ENCODE measurements at regions not wholly inside any gene's neighbourhood (a gene's known extent, or its start where the extent isn't known, plus 50 kb on each side); places are given as distances from the start of the nearest gene placed in this dataset.

GRCh38 chr21:35850029-35850428 is 210.3 kb downstream of the SETD4 start:
- DNase-seq (ENCODE audit: extremely low read depth, low read depth) = peak; percentile 22
- TF ChIP-seq CTCF (IDR thresholded peaks at IDR 0.05; ENCODE audit: low read depth, low read length, missing control alignments) = no peak
- H3K4me3 ChIP-seq (replicated peaks; ENCODE audit: low read depth, low read length) = no peak overlapping the region

DNA sequence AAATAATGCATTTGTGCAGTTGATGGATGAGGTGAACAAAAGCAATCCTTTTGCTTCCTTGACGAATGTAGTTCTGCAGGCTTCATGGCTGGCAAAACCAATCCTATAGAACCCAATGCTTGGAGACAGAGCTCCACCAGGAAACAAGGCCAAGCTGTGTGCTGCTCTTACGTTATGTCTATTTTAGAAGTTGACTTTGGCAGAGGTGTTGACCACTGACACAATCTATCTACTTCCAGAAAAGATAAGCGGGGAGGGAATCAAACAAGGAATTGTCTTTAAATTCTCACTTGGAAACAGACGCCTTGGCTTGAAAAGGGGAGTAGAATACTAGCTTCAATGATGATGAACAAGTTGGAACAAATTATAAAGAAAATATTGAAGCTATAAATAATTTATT is 211.2 kb downstream of the SETD4 start:
- no peak for DNase-seq (ENCODE audit: extremely low read depth, low read depth)
- H3K4me3 ChIP-seq (replicated peaks; ENCODE audit: low read depth, low read length) = no peak overlapping the region
- TF ChIP-seq CTCF (IDR thresholded peaks at IDR 0.05; ENCODE audit: low read depth, low read length, missing control alignments) = no peak

DNA sequence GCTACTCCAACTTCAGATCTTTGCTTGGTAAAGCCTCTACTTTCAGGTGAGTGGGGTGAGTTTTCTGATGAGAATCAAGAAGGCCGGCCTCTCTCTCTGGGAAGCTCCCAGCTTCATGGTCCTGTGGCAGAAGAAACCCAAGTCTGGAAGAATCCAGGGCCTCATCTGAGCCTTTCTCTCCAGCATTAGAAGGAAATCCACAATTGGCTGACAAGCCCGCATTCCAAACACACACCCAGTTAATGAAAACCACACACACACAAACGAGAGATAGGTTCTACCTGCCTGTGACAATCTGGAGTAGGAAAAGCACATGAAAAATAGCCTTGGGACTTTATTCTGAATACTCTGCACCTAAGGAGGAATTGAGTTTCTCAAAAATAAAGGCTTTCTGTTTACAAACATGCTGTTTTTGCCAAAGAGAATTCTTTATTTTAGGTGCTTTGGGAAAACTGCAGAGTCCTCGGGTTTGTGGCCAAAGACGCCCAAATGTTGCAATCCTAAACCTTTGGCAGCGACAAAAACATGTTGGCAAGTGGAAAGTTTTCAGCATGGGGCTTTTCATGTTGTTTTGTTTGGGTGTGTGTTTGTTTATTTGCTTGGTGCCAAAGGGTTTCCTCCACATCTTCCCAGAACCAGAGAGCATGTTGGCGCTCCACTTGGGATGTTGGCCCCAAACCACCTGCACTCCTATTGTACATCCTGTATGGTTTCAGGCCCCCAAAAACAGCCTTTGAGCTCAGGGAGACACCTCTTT is 216.2 kb downstream of the SETD4 start:
- no peak for DNase-seq (ENCODE audit: extremely low read depth, low read depth)
- TF ChIP-seq CTCF (IDR thresholded peaks at IDR 0.05; ENCODE audit: low read depth, low read length, missing control alignments) = no peak

DNA sequence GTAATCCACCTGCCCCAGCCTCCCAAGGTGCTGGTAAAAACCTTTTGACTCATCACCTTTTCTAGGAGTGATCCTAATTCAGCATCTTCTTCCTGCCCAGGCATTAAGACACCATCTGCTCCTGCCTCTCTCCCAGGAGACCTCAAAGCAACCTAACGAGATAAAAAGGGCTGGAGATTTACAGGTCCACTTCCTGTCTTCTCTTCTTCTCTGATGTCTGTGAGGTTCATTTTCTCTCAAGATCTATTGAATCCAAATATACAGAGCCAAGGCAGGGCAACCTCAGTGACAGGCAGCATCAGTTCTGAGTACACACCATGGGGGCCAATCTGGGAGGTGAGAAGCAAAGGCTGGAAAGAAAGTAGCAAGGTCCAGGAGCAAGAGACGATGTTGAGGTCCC is 219.4 kb downstream of the SETD4 start:
- TF ChIP-seq CTCF (IDR thresholded peaks at IDR 0.05; ENCODE audit: low read depth, low read length, missing control alignments) = no peak
- DNase-seq (ENCODE audit: extremely low read depth, low read depth) = no peak
- H3K4me3 ChIP-seq (replicated peaks; ENCODE audit: low read depth, low read length) = no peak overlapping the region

More for the DNA sequence above, 216.2 kb downstream of the SETD4 start:
- no peak overlapping the region for H3K4me3 ChIP-seq (replicated peaks; ENCODE audit: low read depth, low read length)

DNA sequence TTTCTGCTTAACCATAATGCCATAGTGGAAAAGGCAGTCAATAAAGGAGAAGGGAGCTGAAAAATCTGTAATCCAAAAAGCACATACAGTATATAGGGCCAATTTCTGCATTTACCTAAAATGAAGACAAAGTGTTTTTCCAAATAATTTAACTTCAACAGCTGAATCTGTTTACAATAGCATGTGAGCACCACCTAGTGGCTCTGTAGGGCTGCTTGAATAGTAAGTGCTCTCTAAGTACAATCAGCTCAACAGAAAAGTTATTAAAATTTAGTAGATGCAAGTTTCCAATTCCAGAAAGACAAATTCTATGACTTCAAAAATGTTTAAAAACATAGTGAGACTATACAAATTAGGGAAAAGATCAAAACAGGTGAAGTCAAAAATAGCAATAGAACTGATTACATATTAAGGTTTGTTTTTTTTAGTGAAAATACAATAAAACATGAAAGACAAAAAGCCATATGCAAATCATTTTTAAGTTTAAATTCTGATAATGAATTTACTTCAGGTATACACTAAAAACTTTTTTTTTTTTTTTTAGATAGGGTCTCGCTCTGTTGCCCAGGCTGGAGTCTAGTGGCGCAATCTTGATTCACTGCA is 220.0 kb downstream of the SETD4 start:
- peak; percentile 83 for TF ChIP-seq CTCF (IDR thresholded peaks at IDR 0.05; ENCODE audit: low read depth, low read length, missing control alignments)
- no peak overlapping the region for H3K4me3 ChIP-seq (replicated peaks; ENCODE audit: low read depth, low read length)
- peak; percentile 63 for DNase-seq (ENCODE audit: extremely low read depth, low read depth)

DNA sequence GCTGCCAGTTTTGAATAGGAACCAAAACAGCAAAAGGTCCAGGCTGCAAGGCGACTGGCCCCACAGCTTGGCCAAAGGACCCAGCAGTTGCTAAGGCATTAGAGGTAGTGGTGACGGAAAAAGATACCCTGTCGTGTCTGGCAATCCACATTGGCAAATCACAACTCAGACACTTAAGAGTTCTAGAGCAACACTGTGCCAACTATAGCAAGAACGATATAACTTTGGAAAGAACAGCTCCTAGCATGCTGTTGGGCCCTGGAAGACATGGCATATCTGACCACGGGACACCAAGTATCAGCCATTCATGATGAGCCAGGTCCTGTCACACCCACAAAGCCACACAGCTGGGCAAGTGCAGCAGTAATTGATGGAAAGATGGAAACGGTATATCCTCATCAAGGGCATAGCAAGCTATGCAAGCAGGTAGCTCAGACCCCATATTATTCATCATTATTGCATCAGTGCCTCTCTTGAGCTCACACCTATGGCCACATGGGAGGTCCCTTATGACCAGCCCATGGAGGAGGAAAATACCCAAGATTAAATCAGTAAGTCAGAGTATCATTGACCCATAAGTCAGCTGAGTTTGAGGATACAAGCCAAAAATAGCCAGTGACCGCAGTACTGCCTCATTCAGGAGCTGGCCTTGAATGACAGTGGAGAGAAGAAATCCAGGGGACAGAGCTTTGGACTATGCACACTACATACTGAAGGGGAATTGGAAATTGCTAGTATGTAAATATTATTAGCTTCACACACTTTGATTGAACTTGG is 221.2 kb downstream of the SETD4 start:
- DNase-seq (ENCODE audit: extremely low read depth, low read depth) = no peak
- H3K4me3 ChIP-seq (replicated peaks; ENCODE audit: low read depth, low read length) = no peak overlapping the region
- TF ChIP-seq CTCF (IDR thresholded peaks at IDR 0.05; ENCODE audit: low read depth, low read length, missing control alignments) = no peak

All from HFF-Myc (cell line).